Femur (tissue), 1 donor: ENCODE measurements at regions not wholly inside any gene's neighbourhood (a gene's known extent, or its start where the extent isn't known, plus 50 kb on each side); places are given as distances from the start of the nearest gene placed in this dataset.
"Not testable (repeated sequence)": the region's sequence is repeated elsewhere in the genome, so short reads cannot be mapped to it uniquely, and the experiment has no call there.

Source experiments
- DNase-seq: peaks from one replicate; pipeline ENCODE4 v3.0.0-alpha.2; 2017

DNA sequence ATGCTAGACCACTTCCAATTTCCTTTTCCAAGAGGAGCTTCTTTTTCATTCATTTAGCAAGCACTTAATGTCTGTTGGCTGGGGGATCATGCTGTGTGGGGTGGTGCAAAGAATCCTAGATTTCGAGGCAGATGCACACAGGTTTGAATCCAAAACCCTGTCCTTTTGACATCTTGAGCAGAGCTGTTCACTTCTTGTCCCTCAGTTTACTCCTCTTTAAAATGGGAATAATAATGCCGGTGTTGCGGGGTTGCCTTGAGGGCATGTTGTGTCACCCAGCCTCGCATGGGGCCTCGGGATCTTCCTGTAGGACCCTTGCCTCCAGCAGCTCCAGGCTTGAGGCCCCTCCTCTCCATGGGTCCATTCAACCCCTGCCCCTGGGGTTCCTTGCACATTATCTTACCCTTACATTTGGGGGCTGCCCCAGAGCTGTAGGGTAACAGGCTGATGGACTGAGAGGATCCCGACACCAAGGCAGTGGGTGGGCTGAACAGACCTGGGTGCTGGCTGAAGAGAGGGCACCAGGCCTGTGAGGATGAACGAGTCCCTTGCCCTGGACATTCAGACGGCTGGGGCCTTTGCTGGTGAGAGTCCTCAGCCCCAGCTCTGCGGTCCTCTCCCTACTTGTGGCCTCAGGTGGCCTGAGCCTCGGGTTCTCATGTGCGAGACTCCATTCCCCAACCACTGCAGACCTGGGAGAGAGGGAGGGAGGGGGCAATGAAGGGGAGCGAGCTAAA, 145.8 kb downstream of the BARX1 start:
- DNase-seq, result no peak

DNA sequence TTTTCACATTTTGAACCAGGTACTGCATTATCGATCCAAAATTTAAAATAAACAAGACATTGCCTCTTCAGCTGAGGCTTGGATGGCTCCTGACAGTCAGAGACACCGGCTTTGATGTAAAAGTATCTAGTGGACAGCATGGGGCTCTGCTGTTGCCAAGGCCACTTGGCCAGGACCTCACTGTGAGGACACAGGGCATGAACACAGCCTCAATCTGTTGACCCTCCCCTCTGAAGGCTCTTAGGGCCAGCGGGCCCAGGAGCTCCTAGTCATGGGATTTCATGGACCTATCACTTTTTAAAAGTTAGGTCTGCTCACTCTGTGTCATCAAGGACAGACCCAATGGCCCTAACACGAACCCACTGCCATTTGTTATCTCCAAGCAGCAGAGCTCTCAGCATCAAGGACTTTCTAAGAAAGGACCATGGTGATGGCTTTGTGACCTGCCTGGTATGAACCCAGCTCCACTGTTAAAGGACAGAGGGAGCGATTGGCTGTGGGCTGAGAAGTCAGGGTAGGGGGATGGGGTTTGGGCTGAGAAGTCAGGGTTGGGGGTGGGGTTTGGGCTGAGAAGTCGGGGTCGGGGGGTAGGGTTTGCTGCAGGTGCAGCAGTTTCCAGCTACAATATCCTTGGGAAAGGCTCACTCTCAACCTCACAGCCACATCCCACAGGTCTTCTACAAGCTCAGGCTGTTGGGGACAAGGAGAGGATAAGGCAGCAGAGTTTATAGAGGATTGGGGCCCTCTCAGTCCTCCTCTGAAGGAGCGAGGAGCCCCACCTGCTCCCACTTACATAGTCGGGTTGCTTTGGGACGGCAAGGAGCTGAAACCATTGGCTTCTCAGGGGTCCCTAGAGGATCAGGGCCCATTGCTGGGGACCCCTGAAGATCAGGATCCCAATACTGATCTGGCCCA, 146.8 kb downstream of the BARX1 start:
- DNase-seq, result no peak

DNA sequence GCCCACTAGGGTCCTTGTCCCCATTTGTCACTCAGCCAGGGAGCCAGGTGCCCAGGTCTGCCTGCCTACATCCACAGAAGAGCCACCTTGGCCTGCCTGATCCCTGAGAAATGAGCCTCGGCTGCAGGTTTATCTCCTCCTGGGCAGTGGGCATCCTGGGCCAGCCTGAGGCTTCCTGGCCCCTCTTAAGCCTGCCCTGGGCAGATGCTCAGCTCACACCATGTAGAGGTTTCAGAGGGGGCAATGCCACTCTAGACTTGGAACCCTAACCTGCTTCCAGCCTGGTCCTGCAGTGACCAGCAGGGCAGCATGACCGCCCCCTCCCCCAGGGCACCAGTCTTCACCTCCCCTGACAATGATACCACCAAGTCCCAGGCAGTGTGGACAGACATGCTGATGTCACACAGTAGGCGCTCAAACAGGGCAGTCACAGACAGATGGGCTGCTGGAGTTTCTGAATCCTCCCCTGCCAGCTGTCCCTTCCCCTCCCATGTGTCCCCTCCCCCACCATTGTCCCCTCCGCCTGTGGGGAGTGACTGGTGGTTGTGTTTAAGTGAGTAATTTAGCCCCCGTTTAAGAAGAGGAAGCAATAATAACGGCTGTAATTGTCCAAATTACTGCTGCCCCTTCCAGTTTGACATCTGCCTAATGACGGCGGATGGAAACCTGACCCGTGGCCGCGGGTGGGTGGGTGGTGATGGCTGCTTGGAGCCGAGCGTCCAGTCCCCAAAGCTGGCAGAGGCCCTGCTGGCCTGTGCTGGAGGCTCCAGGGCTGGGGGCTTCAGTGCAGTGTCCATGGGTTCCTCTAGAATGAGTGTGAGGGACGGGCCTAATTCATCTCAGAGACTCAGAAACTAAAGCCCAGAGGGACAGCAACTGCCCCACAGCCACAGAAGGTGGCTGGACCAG, 147.7 kb downstream of the BARX1 start:
- DNase-seq, result no peak

DNA sequence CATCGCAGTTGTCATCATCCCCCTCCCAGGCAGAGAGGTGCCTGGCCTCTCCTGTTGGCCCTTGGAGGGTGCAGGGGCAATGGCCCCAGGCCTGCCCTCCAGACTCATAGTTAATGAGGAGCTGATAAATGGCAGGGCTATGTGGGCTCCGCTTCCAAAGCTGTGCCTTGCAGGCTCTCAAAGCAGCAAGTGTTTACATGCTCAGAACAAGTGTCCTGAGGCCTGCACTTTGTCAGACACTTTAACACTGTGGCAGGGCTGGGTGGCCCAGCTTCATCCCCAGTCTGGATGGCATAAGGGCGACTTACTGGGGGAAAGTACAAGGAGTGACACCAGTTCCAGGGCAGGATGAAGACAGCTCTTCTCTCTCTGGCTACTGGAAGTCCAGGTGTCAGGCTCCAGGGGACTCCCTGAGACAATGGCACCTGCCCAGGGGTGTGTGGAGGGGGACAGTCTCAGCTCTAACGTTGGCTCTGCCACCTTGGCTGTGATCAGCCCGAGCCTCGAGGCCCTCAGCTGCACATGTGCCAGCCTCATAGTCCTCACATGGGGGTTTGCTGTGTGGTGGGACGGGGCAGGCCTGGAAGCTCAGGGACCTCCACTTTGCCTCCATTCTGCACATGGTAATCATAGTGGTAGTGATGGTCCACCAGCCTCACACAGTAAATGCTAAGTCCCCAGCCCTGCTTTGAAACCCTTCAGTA, 153.4 kb downstream of the BARX1 start:
- no peak for DNase-seq

DNA sequence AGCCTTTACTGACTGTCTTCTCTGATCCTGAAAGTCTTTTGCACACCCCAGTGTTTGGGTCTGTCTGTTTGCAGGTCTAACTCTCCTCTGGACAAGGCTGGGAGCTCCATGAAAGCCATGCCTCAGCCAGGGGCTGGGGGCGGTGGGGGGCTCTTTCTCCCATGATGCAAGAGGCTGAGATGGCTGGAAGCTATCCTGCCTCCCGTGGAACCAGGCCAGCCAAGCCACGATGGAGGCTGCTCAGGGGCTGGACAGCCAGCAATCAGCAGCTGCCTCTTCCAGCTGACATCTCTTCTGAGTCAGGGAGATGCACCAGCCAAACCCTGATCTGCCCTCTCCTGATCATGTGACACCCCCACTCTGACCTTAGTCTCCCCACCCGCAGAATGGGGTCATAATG, 154.0 kb downstream of the BARX1 start:
- DNase-seq, result no peak

DNA sequence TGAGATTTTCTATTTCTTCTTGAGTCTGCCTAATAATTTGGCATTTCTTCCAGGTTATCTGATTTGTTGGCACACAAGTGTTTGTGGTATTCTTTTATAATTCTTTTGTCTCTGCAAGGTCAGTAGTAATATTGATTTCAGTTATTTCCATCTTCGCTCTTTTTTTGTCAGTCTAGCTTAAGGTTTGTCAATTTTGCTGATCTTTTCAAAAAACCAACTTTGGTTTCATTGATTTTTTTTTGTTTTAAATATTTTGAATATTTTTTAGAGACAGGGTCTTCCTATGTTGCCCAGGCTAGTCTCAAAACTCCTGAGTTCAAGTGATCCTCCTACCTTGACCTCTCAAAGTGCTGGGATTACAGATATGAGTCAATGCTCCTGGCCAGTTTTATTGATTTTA, 162.8 kb downstream of the BARX1 start:
- no peak for DNase-seq

DNA sequence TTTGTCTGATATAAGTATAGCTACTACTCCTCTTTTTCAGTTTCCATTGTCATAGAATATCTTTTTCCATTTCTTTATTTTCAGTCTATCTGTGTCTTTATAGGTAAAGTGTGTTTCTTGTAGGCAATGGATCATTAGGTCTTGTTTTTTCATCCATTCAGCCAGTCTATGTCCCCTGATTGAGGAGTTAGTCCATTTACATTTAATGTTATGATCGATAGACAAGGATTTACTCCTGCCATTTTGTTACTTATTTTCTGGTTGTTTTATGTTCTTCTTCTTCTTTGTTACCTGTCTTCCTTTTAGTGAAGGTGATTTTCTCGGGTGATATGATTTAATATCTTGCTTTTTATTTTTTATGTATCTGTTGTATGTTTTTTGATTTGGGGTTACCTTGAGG, 169.0 kb downstream of the BARX1 start:
- no peak for DNase-seq

DNA sequence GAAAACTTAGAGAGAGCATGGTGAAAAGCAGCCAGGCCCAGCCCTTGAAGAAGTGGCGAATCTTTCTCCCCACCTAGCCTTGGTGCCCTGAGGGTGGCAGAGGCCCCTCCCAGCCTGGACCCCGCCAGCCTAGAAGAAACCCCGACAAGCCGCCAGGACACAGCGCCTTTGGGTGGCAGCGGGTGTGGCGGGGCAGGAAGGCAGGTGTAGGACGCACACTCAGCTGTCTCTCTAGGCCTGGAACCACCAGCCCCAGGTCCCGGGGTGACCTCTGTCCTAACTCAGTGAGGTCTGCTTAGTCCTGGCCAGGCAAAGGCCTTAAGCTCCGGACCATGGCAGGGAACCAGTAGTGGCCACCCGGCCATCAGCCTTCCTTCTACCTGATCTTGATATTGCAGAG, 178.3 kb downstream of the BARX1 start:
- no peak for DNase-seq

DNA sequence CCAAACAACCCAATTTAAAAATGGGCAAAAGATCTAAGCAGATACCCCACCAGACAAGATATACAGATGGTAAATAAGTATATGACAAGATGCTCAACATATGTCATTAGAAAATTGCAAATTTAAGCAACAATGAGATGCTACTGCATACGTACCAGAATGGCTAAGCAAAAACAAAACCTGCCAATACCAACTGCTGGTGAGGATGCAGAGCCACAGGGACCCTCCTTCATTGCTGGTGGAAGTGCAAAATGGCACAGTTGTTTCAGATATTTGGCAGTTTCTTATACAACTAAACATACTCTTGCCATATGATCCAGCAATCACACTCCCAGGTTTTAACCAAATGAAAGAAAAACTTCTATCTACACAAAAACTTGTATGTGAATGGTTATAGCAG, 178.9 kb downstream of the BARX1 start:
- DNase-seq, result no peak

DNA sequence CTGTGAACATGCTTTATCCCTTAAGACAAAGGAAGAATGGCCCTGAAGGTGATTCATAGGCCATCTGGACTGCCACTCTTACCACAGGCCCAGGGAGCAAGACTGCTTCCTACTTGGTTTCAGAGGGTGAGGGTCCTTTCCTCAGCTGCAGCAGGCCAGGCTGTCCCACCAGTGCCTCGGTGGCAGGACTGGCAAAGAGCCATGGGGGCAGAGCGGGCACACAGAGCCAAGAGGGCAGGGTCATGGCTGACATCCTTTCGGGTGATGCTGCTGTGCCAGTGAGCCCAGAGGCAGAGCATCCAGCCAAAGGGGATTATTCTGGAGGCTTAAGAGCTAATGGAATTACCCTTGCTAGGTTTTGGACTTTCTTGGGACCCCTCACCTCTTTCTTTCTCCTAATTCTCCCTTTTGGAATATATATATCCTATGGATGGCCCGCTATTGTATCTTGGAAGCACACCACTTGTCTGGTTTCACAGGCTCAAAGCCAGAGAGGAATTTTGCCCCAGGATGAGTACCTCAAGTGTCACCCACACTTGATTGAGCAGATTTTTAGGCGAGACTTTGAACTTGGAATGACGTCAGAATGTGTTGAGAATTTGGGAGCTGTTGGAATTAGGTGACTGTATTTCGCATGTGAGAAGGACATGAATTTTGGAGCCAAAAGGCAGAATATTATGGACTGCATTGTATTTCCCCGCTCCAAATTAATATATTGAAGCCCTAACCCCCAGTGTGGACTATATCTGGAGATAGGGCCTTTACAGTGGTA, 180.6 kb downstream of the BARX1 start:
- DNase-seq, result no peak

DNA sequence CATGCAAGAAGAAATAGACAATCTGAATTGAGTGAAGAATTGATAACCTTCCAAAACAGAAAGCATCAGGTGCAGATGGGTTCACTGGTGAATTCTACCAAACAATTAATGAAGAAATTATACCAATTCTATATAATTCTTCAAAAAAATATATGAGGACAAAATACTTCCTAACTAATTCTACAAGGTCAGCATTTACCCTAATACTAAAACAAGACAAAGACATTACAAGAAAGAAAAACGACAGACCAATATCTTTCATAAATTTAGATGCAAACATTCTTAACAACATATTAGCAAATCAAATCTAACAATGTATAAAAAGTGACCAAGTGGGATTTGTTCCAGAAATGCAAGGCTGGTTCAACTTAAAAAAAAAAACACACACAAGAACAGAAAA, 183.9 kb downstream of the BARX1 start:
- no peak for DNase-seq

DNA sequence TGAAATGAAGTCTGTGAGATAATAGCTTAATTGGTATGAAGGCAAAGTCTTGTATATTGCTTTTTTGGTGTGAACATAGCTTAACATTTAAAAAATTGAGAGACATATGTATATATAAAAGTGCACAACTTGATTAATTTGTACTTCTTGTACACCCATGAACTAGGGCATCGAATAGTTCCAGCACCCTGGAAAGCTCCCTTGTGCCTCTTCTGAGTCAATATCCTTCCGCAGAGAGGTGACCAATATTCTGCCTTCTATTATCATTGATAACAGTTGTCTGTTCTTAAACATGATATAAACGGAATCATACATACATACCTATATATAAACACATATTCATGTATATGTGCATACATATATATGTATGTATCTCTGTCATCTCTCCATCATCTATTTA, 185.4 kb downstream of the PHF2 start:
- DNase-seq, result no peak

DNA sequence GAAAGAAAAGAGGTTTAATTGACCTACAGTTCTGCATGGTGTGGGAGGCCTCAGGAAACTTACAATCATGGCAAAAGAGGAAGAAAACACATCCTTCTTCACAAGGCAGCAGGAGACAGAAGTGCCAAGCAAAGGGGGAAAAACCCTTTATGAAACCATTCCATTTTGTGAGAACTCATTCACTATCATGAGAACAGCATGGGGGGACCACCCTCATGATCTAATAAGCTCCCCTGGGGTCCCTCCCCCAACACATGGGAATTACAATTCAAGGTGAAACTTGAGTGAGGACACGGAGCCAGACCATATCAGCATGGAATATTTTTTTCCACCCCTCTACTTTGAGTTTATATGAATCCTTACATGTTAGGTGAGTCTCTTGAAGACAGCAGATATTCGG, 173.7 kb downstream of the PHF2 start:
- DNase-seq, result no peak

DNA sequence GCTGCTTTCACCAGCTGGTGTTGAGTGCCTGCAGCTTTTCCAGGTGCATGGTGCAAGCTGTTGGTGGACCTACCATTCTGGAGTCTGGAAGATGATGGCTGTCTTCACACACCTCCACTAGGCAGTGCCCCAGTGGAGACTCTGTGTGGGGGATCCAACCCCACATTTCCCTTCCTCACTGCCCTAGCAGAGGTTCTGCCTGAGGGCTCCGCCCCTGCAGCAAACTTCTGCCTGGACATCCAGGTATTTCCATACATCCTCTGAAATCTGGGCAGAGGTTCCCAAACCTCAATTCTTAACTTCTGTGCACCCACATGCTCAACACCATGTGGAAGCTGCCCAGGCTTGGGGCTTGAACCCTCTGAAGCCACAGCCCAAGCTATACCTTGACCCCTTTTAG, 172.4 kb downstream of the PHF2 start:
- DNase-seq, result not testable (repeated sequence)

DNA sequence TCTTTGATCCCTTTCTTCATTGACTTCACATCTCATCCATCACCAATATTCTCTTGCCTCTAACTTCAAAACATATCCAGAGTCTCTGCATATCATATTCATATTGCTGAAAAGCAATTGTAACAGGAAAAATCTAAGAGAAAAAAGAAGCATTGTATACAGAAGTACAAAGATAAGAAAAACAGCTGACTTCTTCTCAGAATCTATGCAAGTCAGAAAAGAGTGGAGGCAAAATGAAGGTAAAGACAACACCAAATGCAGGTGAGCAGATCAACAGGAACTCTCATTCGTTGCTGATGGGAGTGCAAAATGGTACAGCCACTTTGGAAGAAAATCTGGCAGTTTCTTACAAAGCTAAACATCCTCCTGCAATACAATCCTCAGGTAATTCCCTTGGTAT, 155.6 kb downstream of the PHF2 start:
- DNase-seq, result no peak

DNA sequence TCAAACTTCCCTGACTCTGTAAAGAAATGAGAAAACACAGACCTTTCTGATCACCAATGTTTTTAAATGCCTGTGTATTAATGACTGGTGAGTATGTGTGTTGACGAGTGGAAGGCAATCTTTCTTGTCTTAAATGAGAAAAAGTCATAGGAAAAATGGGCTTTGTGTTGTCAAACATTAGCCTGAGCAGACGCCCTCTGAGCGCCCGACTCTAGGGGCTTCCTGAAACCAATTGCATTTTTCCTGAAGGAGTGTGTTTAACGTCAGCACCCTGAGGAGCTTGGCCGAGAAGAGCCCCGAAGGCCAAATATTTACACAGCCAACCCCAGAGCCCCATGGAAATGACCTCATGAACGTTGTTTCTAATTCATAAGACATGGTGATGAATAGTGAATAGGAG, 154.3 kb downstream of the PHF2 start:
- DNase-seq, result no peak

DNA sequence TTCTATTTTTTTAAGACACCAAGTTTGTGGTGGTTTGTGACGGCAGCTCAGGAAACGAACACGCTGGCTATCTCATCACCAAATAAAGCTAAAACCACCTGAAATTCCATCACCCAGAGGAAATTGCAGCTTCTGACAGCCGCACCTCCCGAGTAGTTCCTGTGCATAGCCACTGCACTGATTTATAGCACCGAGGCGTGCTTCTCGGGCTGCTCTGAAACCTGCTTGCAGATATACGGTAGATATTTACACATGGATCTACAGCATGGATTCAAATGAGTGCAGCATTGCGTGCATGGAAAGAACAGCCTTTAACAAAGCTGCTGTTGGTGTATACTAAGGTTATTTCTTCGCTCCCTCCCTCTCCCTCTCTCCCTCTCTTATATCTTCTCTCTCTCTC, 153.8 kb downstream of the PHF2 start:
- DNase-seq, result no peak
